Stimulated activated CD4-positive, alpha-beta T cell treated with anti-CD3 and anti-CD28 coated beads, TNF-alpha, amount 100 ng/mL, for 24 hours (primary cell): ENCODE measurements at regions not wholly inside any gene's neighbourhood (a gene's known extent, or its start where the extent isn't known, plus 50 kb on each side); places are given as distances from the start of the nearest gene placed in this dataset.
A peak's percentile ranks its signal among the peaks of the same experiment; 100 is the strongest.

Source experiments
- DNase-seq, 3 experiments: peaks; one replicate each; pipeline ENCODE4 v3.0.0-alpha.2; 2020; ENCODE audit warnings: low read depth in 3 of 3

DNA sequence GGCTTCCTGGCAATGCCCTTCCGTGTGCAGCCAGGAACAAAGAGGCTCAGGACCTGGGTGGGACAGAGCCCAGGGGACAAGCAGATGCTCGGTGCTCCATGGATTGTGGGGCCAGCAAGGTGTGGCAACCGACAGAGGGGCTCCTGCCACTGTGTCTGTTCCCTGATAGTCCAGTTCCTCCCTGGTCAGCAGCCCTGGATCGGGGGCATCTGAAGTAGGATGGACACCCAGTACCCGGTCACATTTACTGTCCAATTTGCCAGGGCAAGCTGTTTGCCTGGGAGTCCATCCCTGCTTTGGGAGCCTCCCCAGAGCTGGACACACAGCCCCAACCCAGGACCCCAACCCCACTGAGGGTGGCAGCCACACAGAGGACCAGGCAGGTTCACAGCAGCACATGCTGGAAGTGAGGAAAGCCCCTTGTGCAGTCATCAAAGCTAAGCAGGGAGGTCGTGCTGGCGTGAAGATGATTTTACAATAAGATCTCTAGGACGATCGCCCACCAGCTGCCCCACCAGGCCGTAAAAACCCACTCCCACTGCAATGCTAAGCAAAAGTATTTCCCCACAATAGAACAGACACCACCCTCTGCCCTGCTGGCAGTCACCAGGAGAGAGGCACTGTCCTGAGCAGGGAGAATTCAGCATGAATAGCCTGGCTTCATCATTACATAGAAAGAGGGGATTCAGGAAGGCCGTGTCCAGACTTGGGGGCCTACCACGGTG lies 141.7 kb downstream of the NDUFA10 start:
- DNase-seq = no peak

DNA sequence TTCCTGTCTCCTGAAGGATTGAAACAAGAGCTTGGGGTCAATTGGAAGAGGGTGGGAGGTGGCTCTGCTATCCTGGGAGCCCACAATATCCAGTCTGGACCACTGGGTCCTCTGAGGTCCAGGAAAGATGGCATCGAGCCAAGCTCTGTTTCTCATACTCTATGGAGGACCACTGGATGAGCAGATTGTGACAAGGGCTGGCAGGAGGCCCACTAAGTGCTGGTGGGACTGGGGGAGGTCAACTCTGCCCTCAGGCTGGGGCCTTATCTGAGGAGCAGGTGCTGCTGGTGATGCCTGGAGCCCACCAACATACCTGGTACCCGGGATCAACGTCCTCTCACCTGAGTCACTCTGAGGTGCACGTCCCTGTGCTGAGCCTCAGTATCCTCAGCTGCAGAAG lies 142.4 kb downstream of the NDUFA10 start:
- no peak for DNase-seq

DNA sequence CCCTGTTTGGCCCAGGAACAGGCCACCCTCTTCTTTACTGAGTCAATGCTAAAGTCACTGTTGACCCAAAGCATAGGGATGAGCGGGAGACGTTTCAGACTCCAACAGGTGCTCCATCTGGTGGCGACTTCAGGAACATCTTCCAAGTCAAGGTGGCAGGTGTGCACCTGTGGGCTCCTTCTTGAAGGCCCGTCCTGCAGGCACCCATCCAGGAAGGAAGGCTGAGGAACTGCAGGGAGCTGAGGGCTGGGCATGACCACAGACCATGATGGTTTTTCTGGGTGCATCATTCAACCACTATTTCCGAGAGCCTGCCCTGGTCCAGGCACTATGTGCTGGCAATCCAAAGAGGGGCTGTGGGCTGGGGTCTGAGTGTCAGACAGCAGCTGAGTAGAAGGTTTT lies 142.8 kb downstream of the NDUFA10 start:
- peak in 2 of 3 experiments; percentile 27 to 48 for DNase-seq

DNA sequence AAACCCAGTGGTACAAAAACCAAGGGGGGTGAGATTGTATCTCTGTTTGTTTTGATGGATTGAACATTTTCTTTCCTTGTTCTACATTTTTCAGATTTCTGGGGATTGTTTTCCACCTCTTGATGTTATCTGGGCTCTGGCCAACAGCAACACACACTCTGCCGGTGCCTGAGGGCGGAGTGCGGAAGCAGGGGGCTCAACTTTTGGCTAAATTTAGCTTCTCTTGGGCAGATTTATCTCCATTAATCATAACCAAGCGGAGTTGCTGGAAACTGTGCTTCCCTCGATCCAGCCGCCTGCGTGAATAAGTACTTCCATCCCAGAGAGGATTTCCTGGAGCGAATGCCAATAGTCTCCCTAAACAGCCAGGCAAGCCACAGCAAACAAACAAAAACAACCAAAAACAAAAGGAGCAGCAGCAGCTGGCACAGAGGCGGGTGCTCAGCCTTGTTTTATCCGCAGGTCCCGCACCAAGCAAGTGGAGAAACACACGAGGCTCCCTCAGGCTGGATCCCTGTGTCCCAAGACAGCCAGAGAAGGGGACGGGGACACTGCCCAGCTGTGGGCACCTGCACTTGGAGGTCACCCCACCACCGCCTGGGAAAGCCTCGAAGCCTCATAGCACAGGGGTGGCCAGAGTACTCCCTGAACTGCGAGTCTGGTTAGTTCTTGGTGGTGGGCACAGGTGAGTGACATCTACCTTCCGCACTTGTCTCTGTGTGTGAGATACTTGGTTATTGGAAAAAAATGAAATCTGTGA lies 143.4 kb downstream of the NDUFA10 start:
- DNase-seq = no peak

DNA sequence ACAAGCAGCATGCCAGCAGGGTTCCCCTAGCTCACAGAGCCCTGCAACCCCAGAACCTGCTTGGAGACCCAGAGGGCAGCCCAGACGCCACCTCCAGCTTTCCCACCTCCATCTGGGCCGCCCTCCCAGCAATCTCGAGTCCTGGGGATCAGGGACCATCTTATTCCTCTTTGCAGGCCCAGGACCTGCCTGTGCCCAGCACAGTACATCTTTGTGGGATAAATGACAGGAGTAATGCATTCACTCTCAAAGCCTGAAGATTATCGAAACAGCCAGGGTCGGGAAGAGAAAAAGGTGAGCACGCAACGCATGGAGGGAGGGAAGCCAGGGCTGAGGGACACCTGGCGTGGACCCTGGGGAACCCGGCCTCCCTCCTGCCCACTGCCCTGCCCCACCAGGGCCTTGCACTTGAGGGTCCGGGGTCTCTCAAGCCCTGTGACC lies 144.1 kb downstream of the NDUFA10 start:
- no peak for DNase-seq

DNA sequence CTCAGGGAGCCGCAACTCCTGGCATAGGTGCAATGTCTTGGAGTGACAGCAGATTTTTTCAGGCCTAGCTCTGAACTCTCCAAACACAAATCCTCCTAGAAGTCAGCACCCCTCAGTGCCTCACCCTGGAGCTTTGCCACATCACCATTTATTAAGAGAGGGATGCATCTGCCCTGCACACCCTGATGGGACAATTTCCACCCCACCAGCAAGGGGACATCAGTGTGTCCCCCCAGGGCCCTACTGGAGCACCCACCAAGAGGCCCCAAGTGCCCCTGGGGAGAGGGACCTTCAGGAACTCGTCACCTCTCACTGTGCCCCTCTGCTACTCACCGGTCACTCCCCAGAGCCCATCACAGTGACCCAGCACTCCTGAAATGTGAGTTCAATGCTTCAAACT lies 144.7 kb downstream of the NDUFA10 start:
- no peak for DNase-seq

DNA sequence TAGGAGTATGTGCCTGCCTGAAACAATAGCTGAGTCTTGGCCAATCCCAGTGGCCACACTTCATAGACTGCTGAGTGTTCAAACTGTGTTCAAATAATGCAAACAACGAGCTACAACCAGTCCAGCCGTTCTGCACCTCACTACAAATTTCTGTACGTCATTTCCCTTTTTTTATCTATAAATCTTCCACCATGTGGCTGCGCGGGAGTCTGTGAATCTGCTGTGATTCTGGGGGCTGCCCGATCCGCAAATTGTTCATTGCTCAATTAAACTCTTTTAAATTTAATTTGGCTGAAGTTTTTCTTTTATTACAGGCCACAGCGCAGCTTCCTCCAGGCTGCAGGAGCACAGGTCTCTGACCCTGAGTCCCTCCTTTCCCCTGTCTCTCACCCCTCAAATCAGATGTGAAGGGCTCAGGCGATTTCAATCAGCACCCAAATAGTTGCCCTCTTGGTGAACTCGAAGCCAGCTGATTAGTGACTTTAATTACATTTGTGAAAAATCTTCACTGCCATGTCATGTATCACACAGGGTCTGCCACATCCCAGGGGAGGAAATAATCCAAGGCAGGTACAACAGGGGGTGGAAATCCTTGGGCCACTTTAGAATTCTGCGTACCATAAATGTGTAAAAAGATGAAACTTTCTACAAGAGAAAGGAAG lies 145.6 kb downstream of the NDUFA10 start:
- no peak for DNase-seq

DNA sequence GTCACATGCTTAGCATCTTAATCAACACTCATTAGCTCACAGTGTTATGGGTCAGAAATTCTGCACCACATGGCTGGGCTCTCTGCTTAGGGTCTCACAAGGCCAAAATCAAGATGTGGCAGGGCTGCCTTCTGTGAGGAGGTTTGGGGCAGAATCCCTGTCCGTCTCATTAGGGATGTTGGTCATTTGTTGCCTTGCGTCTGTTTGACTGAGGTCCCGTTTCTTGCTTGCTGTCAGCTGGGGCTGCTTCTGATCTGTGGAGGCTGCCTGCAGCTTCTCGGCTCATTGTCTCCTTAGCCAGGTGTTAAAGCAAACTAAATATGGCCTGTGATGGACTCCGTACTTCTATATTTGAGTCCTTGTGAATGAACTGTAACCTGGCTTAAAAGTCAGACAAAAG lies 146.5 kb downstream of the NDUFA10 start:
- DNase-seq = no peak

DNA sequence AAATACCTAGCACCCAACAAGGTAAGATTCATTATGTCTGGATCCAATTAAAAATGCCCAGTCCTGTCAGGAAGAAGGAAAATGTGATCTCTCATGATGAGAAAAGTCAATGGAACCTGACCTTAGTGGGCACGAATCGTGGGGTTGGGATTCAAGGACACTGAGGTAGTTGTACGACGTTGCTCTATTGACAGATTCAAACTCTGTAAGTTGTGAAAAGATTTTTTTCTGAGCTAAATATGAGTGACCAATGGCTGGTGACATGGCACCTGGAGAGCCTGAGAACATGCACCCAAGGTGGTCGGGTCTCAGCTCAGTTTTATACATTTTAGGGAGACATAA lies 148.2 kb downstream of the NDUFA10 start:
- no peak for DNase-seq

DNA sequence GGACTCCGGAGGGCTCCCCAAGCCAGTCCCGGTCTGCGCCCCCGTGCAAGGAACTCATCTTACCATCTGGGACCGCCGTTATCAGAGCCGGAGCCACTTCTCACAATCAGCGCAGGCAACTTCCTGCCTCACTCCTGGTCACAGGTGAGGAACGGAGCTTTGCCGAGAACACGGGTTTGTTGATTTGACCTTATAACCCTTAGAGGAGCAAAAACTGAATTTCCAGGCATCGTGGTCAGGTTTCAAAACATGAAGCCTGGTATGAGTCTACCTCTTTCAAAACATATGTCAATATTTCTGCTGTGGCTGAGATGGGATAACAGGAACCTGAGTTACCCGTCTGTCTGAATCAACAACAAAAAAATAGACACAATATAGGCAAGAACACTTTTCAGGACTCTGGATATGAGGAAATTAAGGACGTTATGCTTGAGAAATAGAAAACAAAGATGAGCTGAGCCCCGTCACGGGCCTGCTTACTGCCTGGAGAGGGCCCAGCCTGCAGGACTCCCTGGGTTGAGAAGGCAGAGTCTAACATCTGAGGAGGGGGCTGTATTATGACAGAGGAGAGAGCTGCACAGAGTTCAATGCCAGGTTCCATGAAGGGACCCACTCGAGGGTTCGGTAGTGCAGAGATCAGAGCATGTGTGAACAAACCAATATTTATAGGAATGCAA lies 148.7 kb downstream of the NDUFA10 start:
- DNase-seq = no peak

DNA sequence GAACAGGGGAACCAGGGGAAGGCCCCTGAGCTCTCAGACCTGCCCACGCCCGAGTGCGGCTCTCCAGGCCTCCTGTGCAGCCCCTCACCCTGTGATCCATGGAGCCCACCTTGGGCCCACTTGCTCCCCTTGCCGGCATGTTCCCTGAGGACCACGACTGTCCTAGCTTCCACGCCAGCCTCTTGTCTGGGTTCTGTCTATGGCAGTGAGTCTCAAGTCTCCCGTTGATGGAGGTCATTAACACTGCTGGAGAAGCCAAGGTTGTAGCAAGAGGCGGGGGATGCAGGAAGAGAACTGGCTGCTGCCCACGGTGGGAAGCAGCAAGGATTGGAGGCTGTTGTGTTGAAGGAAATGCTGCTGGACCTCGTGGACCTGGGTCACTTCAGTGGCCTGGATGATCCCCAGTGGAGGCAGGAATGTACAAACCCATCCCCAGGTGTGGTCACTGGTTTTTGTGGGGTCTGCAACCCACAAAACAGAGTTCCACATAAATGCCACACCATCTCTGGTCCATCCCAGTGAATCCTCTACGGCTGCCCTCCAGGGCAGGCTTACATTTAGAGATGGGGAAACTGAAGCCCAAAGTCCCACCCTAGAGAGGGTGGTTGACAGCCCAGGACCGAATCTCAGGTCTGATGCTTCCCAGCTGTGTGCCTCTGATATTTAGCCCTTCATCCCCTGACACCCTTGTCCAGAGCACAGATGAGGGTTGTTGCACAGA lies 150.3 kb downstream of the NDUFA10 start:
- no peak for DNase-seq

DNA sequence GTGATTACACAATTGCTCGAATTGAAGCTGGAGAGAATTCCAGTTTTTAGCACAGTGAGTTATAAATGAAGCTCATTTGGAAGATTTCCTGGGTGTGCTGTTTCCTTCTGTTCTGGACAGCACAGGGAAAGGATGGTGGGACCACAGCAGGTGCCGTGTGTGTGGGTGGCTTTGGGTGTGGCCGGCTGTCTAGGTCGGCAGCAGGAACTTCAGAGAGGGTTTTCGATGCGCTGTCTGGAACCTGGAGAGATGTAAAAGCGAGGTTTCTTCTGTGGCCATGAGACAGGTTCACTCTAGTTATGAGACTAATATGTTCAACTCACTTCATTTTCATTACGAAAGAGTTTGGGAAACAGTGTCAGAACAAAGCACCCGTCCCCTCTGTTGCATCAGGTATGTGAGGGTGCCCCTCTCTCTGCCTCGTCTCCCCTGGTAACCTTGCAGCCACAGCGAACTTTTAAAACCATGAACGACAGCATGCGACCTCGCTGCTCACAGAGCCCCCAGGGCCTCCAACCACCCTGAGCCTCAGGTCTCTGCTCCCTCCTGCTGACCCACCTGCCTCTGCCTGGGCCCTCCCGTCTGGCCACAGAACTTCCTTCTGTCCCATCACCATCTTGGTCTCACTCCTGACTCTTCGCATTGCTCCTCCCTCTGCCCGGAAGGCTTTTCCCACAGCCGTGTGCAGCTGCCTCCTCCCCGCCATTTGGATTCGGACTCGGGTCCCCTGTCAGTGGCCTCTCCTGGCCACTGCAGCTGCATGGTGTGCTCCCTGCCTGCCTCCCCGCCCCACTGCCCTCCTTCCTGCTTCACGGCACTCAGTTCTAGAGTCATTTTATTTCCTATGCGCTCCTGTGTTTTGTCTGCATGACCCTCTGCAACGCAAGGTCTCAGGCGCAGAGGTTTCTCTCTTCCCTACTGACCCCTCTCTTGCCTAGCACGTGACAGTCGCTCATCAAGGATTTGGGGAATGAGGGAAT lies 151.2 kb downstream of the NDUFA10 start:
- DNase-seq = peak in 1 of 3 experiments; percentile 11

DNA sequence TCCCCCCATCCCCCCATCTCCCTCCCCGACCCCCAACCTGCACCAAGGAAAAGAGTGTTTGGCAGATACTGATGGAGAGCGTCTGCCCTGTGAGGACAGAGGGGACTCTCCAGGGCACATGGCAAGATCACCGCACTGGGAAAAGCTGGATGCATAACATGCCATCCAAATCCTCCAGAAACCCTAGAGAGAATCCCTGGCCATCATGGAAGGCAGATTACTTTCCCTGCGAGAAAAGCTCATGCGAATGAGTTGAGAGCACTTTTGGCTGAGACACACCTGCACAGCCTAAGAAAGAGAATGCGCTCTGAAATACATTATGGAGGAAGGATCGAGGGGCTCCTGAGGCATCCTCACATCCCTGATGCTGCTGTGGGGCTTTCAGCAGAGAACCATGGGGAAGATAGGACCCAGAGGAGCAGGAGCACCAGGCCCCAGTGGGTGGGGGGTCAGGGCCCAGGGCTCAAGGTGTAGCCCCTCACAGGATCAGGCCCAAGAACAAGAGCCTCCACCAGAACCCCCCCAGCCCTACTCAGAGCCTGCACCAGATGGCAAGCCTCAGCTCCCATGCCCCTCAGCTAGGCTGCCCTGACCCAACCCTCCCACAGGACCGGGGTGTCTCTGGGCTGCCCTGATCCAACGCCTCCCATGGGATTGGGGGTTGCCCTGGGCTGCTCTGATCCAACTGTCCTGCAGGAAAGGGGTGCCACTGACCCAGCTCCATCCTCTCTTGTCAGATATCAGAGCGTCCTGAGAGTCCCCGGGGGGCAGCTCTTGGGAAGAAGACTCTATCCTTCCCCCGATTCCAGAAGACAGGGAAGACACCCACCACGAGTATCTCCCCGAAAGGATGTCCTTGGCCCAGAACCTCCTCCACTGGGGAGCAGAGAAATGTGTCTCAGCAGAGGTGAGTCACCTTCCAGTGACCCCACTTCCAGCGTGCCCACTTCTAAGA lies 153.4 kb downstream of the NDUFA10 start:
- DNase-seq = no peak

DNA sequence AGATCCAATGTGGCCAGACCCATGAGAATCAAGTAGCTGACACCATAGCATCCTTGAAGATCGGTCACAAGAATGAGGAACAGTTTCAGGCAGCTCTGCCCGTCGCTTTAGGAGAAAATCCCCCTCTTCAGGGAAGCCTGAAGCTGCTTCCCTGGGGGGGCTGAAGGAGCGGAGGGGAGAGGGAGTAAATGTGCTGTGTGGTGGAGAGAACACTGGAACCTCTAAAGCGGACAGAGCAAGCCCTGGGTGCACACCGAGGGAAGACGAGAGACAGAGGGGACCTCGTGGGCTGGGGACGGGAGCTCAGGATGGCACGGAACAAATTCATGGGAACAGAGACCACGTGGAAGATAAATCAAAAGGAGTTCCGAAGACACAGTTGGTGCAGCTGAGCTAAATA lies 154.3 kb downstream of the NDUFA10 start:
- no peak for DNase-seq

DNA sequence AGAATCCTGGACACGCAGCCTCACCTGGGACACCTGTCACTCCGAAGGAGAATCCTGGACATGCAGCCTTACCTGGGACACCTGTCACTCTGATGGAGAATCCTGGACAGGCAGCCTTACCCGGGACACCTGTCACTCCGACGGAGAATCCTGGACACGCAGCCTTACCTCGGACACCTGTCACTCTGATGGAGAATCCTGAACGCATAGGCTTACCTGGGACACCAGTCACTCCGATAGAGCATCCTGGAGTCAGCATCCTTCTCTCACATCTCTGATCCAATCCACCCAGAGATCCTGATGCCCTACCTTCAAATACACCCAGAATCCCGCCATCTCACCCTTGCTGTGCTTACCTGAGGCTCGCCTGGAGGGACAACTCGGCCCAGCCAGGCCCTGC lies 154.9 kb downstream of the NDUFA10 start:
- DNase-seq = no peak

DNA sequence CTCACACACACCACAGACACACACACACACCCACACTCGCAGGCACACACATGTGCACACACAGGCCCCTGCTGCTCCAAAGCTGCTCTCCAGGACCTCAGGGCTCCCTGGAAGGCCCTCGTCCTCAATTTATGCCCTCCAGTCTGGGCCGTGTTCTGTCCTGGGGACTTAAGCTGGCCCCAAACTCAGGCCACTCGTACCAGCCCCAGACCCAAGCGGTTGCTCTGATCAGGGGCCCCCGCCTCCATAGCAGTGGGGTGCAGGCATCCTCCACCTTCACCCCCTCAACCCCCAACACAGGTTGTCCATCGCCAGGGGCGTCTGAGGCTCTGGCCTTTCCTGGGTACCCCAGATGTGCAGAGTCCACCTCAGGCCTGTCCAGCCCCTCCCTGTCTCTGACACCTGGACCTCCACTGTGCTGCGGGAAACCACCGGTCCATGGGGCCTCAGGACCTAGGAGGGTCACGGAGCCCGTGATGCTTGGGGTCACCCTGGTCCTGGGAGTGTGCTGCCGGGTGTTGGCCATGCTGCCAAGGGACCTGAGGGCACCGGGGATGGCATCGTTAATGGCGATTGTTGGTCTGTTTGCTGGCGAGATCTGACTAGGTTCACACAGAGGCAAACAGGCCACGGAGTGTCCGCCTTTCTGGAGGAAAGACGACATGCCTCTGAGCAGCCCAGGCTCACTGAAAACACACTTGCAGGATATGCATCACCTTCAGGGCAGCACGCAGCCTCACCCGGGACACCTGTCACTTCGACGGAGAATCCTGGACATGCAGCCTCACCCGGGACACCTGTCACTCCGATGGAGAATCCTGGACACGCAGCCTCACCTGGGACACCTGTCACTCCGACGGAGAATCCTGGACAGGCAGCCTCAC lies 155.6 kb downstream of the NDUFA10 start:
- DNase-seq = no peak

DNA sequence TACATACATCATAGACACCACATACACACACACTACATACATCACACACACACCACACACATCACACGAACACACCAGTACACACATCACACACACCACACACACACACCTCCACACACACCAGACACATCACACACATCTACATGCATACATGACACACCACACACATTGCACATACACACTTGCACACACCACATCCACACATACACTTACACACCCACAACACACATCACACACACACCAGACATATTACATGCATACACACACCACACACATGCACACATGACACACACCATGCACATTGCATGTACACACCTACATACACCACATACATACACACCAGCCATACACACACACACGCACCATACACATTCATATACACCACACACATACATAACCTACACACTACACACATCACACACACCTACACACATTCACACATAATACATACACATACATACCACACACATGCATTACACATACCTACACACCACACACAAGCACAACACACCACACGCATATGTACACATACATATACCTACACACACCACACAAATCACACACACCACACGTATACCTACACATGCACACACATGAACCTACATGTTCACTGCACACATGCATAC lies 156.5 kb downstream of the NDUFA10 start:
- no peak for DNase-seq

DNA sequence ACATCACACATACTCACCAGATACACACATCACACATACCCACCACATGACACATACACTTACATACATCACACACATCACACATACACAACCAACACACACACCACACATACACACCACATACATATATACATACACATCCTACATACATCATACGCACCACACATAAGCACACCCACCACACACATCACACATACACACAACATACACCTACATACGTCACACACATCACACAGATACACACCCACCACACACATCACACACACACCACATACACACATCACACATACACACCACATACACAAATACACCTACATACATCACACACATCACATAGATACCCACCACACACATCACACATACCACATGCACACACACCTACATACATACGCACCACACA lies 158.4 kb downstream of the NDUFA10 start:
- DNase-seq = no peak
